Cardiac muscle cell (in vitro differentiated cells and primary cell): ENCODE measurements at regions not wholly inside any gene's neighbourhood (a gene's known extent, or its start where the extent isn't known, plus 50 kb on each side); places are given as distances from the start of the nearest gene placed in this dataset.

Experiments used
- DNase-seq, 2 donors: peaks; one replicate each; pipeline versions ENCODE4 v3.0.0 to v3.0.0-alpha.2; 2010 to 2017; ENCODE audit warnings: low read depth in 1 of 2, low spot score in 1 of 2
- H3K27ac ChIP-seq: fragments of 200-600 bp; sonication (generic); 2 replicates; pipeline ENCODE4 v1.5.1; 2016
- H3K27me3 ChIP-seq: fragments of 200-600 bp; sonication (generic); 2 replicates; pipeline ENCODE4 v1.6.0; 2016; ENCODE audit warnings: control low read depth
- H3K36me3 ChIP-seq: fragments of 200-600 bp; sonication (generic); 2 replicates; pipeline ENCODE4 v1.5.1; 2016; ENCODE audit warnings: control low read depth
- H3K4me1 ChIP-seq: fragments of 200-600 bp; sonication (generic); 2 replicates; pipeline ENCODE4 v1.8.1; 2017; ENCODE audit warnings: low read depth, mild to moderate bottlenecking, mixed run types
- H3K4me3 ChIP-seq: fragments of 200-600 bp; sonication (generic); 2 replicates; pipeline ENCODE4 v1.5.1; 2016; ENCODE audit warnings: mild to moderate bottlenecking
- H3K9me3 ChIP-seq: fragments of 200-600 bp; sonication (generic); 2 replicates; pipeline ENCODE4 v1.5.1; 2017; ENCODE audit warnings: low read depth, mild to moderate bottlenecking, control low read depth
- CTCF ChIP-seq: IDR thresholded peaks from 2 replicates; pipeline ENCODE4 v1.5.1; 2012; ENCODE audit warnings: low read depth, mild to moderate bottlenecking, low read length

- DNase-seq = no peak
- Histone ChIP-seq H3K36me3 (no peaks in the 10 kb centered on the region), H3K9me3 (no peaks in the 10 kb centered on the region), H3K4me1 (no peaks in the 10 kb centered on the region), H3K4me3 (no peak overlapping the region), H3K27ac (no peak overlapping the region), H3K27me3 (no peaks in the 10 kb centered on the region)
- no peak for TF ChIP-seq CTCF
These were observed 78.2 kb upstream of the MKLN1 start for GRCh38 chr7:131249483-131249882.

- H3K27me3 ChIP-seq = no peaks in the 10 kb centered on the region
- no peak overlapping the region for H3K27ac ChIP-seq
- no peak overlapping the region for H3K4me3 ChIP-seq
- no peaks in the 10 kb centered on the region for H3K9me3 ChIP-seq
- TF ChIP-seq CTCF = no peak
- no peaks in the 10 kb centered on the region for H3K4me1 ChIP-seq
- peak in 1 of 2 donors; percentile 55 for DNase-seq
- no peaks in the 10 kb centered on the region for H3K36me3 ChIP-seq
These were observed 77.3 kb upstream of the MKLN1 start for GRCh38 chr7:131250331-131250730.

GRCh38 chr7:131251371-131251770 is 76.3 kb upstream of the MKLN1 start:
- no peak for TF ChIP-seq CTCF
- H3K27ac ChIP-seq = no peak overlapping the region

GRCh38 chr7:131252976-131253375 is 74.7 kb upstream of the MKLN1 start:
- Histone ChIP-seq H3K27me3 (no peaks in the 10 kb centered on the region), H3K36me3 (no peaks in the 10 kb centered on the region), H3K27ac (no peak overlapping the region), H3K9me3 (no peaks in the 10 kb centered on the region), H3K4me3 (no peak overlapping the region), H3K4me1 (no peaks in the 10 kb centered on the region)
- DNase-seq = no peak
- TF ChIP-seq CTCF = no peak

More at GRCh38 chr7:131251371-131251770, 76.3 kb upstream of the MKLN1 start:
- no peak for DNase-seq
- H3K36me3 ChIP-seq = no peaks in the 10 kb centered on the region
- no peaks in the 10 kb centered on the region for H3K27me3 ChIP-seq
- no peaks in the 10 kb centered on the region for H3K9me3 ChIP-seq
- H3K4me1 ChIP-seq = no peaks in the 10 kb centered on the region
- no peak overlapping the region for H3K4me3 ChIP-seq

GRCh38 chr7:131254211-131254610 is 73.5 kb upstream of the MKLN1 start:
- no peak for DNase-seq
- Histone ChIP-seq H3K9me3 (no peaks in the 10 kb centered on the region), H3K27me3 (no peaks in the 10 kb centered on the region), H3K36me3 (no peaks in the 10 kb centered on the region), H3K27ac (no peak overlapping the region), H3K4me1 (no peaks in the 10 kb centered on the region), H3K4me3 (no peak overlapping the region)
- no peak for TF ChIP-seq CTCF

GRCh38 chr7:131255242-131255641 is 72.4 kb upstream of the MKLN1 start:
- Histone ChIP-seq H3K4me1 (no peaks in the 10 kb centered on the region), H3K9me3 (no peaks in the 10 kb centered on the region), H3K4me3 (no peak overlapping the region)

More at GRCh38 chr7:131255242-131255641, 72.4 kb upstream of the MKLN1 start:
- H3K36me3 ChIP-seq = no peaks in the 10 kb centered on the region
- H3K27ac ChIP-seq = no peak overlapping the region
- H3K27me3 ChIP-seq = no peaks in the 10 kb centered on the region
- no peak for DNase-seq
- TF ChIP-seq CTCF = no peak
